Stimulated activated naive CD8-positive, alpha-beta T cell treated with anti-CD3 and anti-CD28 coated beads, Interleukin-15, Interleukin-2, amounts not matched to agents 100 ng/mL and 50 ng/mL, for 24 hours (primary cell): ENCODE measurements at regions not wholly inside any gene's neighbourhood (a gene's known extent, or its start where the extent isn't known, plus 50 kb on each side); places are given as distances from the start of the nearest gene placed in this dataset.
"Not testable (repeated sequence)": the region's sequence is repeated elsewhere in the genome, so short reads cannot be mapped to it uniquely, and the experiment has no call there.

Experiments used
- H3K27ac Mint-ChIP-seq: one replicate; pipeline ENCODE4 v1.8.0; 2021; ENCODE audit warnings: mild to moderate bottlenecking, mixed read lengths
- H3K27me3 Mint-ChIP-seq: one replicate; pipeline ENCODE4 v1.8.0; 2021; ENCODE audit warnings: mixed read lengths
- H3K36me3 Mint-ChIP-seq: one replicate; pipeline ENCODE4 v1.8.0; 2021; ENCODE audit warnings: low read depth, mixed read lengths
- H3K4me1 Mint-ChIP-seq: one replicate; pipeline ENCODE4 v1.8.0; 2021; ENCODE audit warnings: low read depth, mixed read lengths
- H3K4me3 Mint-ChIP-seq: one replicate; pipeline ENCODE4 v1.8.0; 2021; ENCODE audit warnings: mild to moderate bottlenecking, mixed read lengths
- H3K9me3 Mint-ChIP-seq: one replicate; pipeline ENCODE4 v1.8.0; 2021; ENCODE audit warnings: mixed read lengths

GRCh38 chr15:88965097-88965496, 51.9 kb upstream of the MFGE8 start:
- H3K36me3 Mint-ChIP-seq, H3K4me1 Mint-ChIP-seq, H3K27me3 Mint-ChIP-seq, H3K4me3 Mint-ChIP-seq, H3K27ac Mint-ChIP-seq: not testable (repeated sequence)
- H3K9me3 Mint-ChIP-seq, result peaks cover 14% of the 10 kb centered on the region

GRCh38 chr15:88970232-88970631, 57.1 kb upstream of the MFGE8 start:
- H3K9me3 Mint-ChIP-seq, result peaks cover 17% of the 10 kb centered on the region
- H3K36me3 Mint-ChIP-seq, result peaks cover 4% of the 10 kb centered on the region
- no peaks in the 10 kb centered on the region for H3K4me1 Mint-ChIP-seq
- H3K27ac Mint-ChIP-seq, result no peak overlapping the region
- peaks cover 15% of the 10 kb centered on the region for H3K27me3 Mint-ChIP-seq
- H3K4me3 Mint-ChIP-seq, result no peak overlapping the region

DNA sequence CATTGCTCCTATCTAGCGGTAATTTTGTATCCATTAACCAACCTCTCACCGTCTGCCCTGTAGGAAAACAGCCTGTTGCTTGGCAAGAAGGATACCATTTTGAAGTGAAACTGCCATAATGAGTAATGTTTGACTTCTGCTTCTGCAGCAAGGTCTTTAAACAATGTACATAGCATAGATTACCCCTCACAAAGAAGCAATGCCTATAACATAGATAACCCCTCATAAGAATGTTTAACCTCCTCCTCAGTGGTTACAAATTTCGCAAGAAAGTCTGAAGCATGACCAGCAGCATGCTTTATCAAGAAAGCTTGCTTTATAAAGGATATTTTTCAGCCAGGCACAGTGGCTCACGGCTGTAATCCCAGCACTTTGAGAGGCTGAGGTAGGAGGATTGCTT, 61.2 kb upstream of the MFGE8 start:
- Mint-ChIP-seq H3K27me3 (peaks cover 24% of the 10 kb centered on the region), H3K4me1 (no peaks in the 10 kb centered on the region), H3K9me3 (peaks cover 10% of the 10 kb centered on the region), H3K4me3 (no peak overlapping the region), H3K27ac (no peak overlapping the region), H3K36me3 (no peaks in the 10 kb centered on the region)

- Mint-ChIP-seq H3K4me3 (no peak overlapping the region), H3K9me3 (no peaks in the 10 kb centered on the region), H3K27ac (no peak overlapping the region), H3K27me3 (peaks cover 16% of the 10 kb centered on the region), H3K36me3 (no peaks in the 10 kb centered on the region), H3K4me1 (no peaks in the 10 kb centered on the region)
Observed at GRCh38 chr15:88975891-88976290, 62.7 kb upstream of the MFGE8 start.

- Mint-ChIP-seq H3K36me3 (no peaks in the 10 kb centered on the region), H3K27ac (no peak overlapping the region), H3K9me3 (no peaks in the 10 kb centered on the region), H3K27me3 (peaks cover 16% of the 10 kb centered on the region), H3K4me3 (no peak overlapping the region), H3K4me1 (no peaks in the 10 kb centered on the region)
Observed at GRCh38 chr15:88976656-88977055, 63.5 kb upstream of the MFGE8 start.

DNA sequence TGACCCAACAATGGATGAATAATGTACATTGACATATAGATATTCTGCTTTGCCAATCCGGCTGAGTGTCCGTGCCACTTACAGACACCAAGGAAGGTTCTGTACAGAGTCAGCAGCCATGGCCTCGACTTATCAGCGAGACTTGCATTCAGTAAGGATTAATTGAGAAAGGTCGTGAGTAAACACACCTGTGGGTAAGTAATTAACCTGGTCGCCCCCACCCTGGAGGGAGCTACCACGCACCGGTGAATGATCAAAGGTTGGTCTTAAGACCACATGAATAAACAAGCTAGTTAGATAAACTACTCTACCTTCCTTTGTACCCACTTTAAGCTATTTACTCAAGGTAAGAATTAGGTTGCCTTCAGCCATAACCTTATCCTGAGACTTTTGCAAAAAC, 66.5 kb upstream of the MFGE8 start:
- H3K36me3 Mint-ChIP-seq, result no peaks in the 10 kb centered on the region
- no peaks in the 10 kb centered on the region for H3K9me3 Mint-ChIP-seq
- H3K27ac Mint-ChIP-seq, result no peak overlapping the region
- peaks cover 13% of the 10 kb centered on the region for H3K27me3 Mint-ChIP-seq
- H3K4me1 Mint-ChIP-seq, result no peaks in the 10 kb centered on the region
- H3K4me3 Mint-ChIP-seq, result no peak overlapping the region

- Mint-ChIP-seq H3K27ac (no peak overlapping the region), H3K4me1 (no peaks in the 10 kb centered on the region), H3K27me3 (peaks cover 11% of the 10 kb centered on the region), H3K4me3 (no peak overlapping the region), H3K36me3 (no peaks in the 10 kb centered on the region), H3K9me3 (no peaks in the 10 kb centered on the region)
Observed at GRCh38 chr15:88980498-88980897, 67.3 kb upstream of the MFGE8 start.

- Mint-ChIP-seq H3K9me3 (no peaks in the 10 kb centered on the region), H3K4me1 (peaks cover 4% of the 10 kb centered on the region), H3K36me3 (no peaks in the 10 kb centered on the region), H3K27ac (no peak overlapping the region), H3K27me3 (peaks cover 3% of the 10 kb centered on the region), H3K4me3 (no peak overlapping the region)
Observed at GRCh38 chr15:88981244-88982215, 68.4 kb upstream of the MFGE8 start.

- peaks cover 4% of the 10 kb centered on the region for H3K4me1 Mint-ChIP-seq
- H3K27ac Mint-ChIP-seq, result no peak overlapping the region
- H3K4me3 Mint-ChIP-seq, result no peak overlapping the region
- no peaks in the 10 kb centered on the region for H3K9me3 Mint-ChIP-seq
- no peaks in the 10 kb centered on the region for H3K36me3 Mint-ChIP-seq
- H3K27me3 Mint-ChIP-seq, result no peaks in the 10 kb centered on the region
Observed at GRCh38 chr15:88982304-88982945, 69.2 kb upstream of the MFGE8 start.

DNA sequence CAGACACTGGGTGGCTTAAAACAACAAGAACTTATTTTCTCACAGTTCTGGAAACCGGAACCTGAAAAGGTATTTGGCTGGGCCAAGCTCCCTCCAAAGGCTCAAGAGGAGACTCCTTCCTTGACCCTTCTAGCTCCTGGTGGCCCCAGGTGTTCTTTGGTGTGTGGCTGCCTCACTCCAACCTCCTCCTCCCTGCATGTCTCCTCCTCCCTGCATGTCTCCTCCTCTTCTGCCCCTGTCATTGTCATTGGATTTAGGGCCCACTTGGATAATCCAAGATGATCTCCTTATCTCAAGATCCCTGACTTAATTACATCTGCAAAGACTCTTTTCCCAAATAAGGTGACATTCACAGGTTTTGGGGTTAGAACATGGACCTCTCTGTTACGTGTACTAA, 69.8 kb upstream of the MFGE8 start:
- H3K27ac Mint-ChIP-seq, result no peak overlapping the region
- H3K4me1 Mint-ChIP-seq, result peaks cover 4% of the 10 kb centered on the region
- H3K4me3 Mint-ChIP-seq, result no peak overlapping the region
- no peaks in the 10 kb centered on the region for H3K9me3 Mint-ChIP-seq
- no peaks in the 10 kb centered on the region for H3K27me3 Mint-ChIP-seq
- H3K36me3 Mint-ChIP-seq, result no peaks in the 10 kb centered on the region

- Mint-ChIP-seq H3K27ac (no peak overlapping the region), H3K4me1 (peaks cover 4% of the 10 kb centered on the region), H3K4me3 (no peak overlapping the region), H3K9me3 (no peaks in the 10 kb centered on the region), H3K27me3 (no peaks in the 10 kb centered on the region), H3K36me3 (no peaks in the 10 kb centered on the region)
Observed at GRCh38 chr15:88983861-88984429, 70.8 kb upstream of the MFGE8 start.

DNA sequence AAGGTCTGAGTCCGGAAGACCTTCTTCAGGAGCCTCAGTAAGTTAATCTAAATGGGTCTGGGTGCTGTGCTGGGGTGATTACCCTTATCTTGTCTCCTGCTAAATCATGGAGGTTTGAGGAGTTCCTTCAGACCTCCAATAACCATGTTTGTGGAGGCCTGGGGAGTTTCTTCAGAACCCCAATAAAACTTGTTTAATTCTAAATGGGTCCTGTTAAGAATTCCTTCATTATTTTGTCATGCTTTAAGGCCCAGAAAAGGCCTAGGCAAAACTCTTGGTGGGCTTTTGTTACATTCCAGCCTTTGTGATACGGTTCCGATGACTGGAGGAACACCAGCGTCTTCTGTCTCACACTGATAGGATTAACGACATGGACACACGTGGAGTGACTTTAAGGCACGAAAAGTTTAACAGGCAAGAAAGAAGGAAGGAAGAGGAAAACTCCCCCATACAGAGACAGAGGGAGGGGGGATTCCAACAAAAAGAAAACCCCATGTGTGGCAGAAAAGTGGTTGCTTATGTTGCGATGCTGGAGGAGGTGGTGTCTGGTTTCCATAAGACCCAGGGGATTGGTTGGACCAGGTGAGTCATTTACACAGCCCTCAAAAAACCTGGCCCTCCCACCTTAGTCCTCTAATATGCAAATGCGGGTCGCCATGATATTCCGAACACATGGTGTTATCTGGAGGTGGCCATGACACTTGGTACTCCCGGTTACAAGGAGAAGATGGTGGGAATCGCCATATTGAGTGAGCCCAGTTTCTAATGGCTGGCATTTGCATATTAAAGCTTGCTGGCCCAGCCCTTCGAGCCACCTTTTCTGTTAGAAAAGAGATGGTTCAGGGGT, 72.6 kb upstream of the MFGE8 start:
- H3K36me3 Mint-ChIP-seq, result no peaks in the 10 kb centered on the region
- peaks cover 9% of the 10 kb centered on the region for H3K27me3 Mint-ChIP-seq
- peaks cover 4% of the 10 kb centered on the region for H3K4me1 Mint-ChIP-seq
- H3K27ac Mint-ChIP-seq, result no peak overlapping the region
- H3K9me3 Mint-ChIP-seq, result no peaks in the 10 kb centered on the region
- no peak overlapping the region for H3K4me3 Mint-ChIP-seq

DNA sequence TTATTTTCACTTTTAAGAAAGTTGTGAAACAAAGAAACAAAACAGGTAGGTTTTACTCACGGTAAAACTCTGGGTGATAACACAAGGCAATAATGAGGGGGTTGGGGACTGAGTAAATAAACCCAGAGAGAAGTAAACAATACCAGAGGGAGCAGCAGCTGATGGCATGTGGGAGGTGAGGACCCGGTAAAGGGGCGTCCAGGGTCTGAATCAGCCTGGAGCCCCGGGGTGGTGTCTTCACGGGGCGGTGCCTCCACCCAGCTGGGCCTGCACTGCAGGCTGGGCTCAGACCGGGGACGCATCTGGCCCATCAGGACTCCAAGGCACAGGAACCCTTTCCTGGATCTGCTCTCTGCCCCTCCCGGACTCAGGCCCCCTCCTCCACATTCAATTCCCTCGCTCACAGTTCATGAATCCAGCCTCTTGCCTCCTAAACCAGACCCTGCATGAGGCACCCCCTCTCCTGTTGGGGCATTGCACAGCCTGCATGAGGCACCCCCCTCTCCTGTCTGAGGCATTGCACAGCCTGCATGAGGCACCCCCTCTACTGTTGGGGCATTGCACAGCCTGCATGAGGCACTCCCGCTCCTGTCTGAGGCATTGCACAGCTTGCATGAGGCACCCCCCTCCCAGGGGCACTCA, 73.9 kb upstream of the MFGE8 start:
- Mint-ChIP-seq H3K36me3 (no peaks in the 10 kb centered on the region), H3K27ac (no peak overlapping the region), H3K27me3 (peaks cover 9% of the 10 kb centered on the region), H3K9me3 (no peaks in the 10 kb centered on the region), H3K4me3 (no peak overlapping the region), H3K4me1 (peaks cover 4% of the 10 kb centered on the region)

- Mint-ChIP-seq H3K4me1 (peaks cover 4% of the 10 kb centered on the region), H3K36me3 (no peaks in the 10 kb centered on the region), H3K4me3 (no peak overlapping the region), H3K27me3 (peaks cover 9% of the 10 kb centered on the region), H3K27ac (no peak overlapping the region), H3K9me3 (no peaks in the 10 kb centered on the region)
Observed at GRCh38 chr15:88987591-88987933, 74.4 kb upstream of the MFGE8 start.
